ENCODE measurements at regions not wholly inside any gene's neighbourhood (a gene's known extent, or its start where the extent isn't known, plus 50 kb on each side); places are given as distances from the start of the nearest gene placed in this dataset.

- no peak for TF ChIP-seq EP300 (IDR thresholded peaks at IDR 0.05; ENCODE audit: borderline replicate concordance)
- TF ChIP-seq MAX (IDR thresholded peaks at IDR 0.05), result no peak
- no peak for TF ChIP-seq NFIC (IDR thresholded peaks at IDR 0.05)
- TF ChIP-seq RAD21 (IDR thresholded peaks at IDR 0.05; ENCODE audit: low read depth), result no peak
- no peak for TF ChIP-seq EGR1 (IDR thresholded peaks at IDR 0.05)
- no peak for TF ChIP-seq CREB1 (IDR thresholded peaks at IDR 0.05; ENCODE audit: low read depth)
These were observed 914.1 kb upstream of the NXPH2 start for GRCh38 chr2:139694327-139694726.

Data from Ishikawa (cell line).